Type B pancreatic cell (in vitro differentiated cells): ENCODE measurements at regions not wholly inside any gene's neighbourhood (a gene's known extent, or its start where the extent isn't known, plus 50 kb on each side); places are given as distances from the start of the nearest gene placed in this dataset.

Experiments used
- DNase-seq: peaks from one replicate; pipeline ENCODE4 v3.0.0; 2021; ENCODE audit warnings: mixed read lengths; ENCODE audit not compliant: unreplicated experiment; ENCODE audit errors: extremely low spot score
- H3K27ac Mint-ChIP-seq: 2 replicates; pipeline ENCODE4 v1.8.0; 2021; ENCODE audit warnings: mild to moderate bottlenecking, mixed read lengths
- H3K27me3 Mint-ChIP-seq: 2 replicates; pipeline ENCODE4 v1.8.0; 2021; ENCODE audit warnings: mixed read lengths
- H3K36me3 Mint-ChIP-seq: 2 replicates; pipeline ENCODE4 v1.8.0; 2021; ENCODE audit warnings: mixed read lengths
- H3K4me1 Mint-ChIP-seq: one replicate; pipeline ENCODE4 v1.8.0; 2021; ENCODE audit warnings: mixed read lengths; ENCODE audit not compliant: unreplicated experiment
- H3K4me3 Mint-ChIP-seq: 2 replicates; pipeline ENCODE4 v1.8.0; 2021; ENCODE audit warnings: mild to moderate bottlenecking, mixed read lengths
- H3K9me3 Mint-ChIP-seq: 2 replicates; pipeline ENCODE4 v1.8.0; 2021; ENCODE audit warnings: mixed read lengths
- CTCF ChIP-seq: fragments of 200-600 bp; sonication (generic); conservative IDR thresholded peaks from 2 replicates; pipeline ENCODE4 v1.5.0; 2021; ENCODE audit warnings: antibody characterized with exemption, mild to moderate bottlenecking

- no peak for TF ChIP-seq CTCF
- no peaks in the 10 kb centered on the region for H3K36me3 Mint-ChIP-seq
- DNase-seq: no peak
- H3K27ac Mint-ChIP-seq: no peak overlapping the region
- H3K4me1 Mint-ChIP-seq: peaks cover 4% of the 10 kb centered on the region
- peaks cover 8% of the 10 kb centered on the region for H3K27me3 Mint-ChIP-seq
- H3K9me3 Mint-ChIP-seq: no peaks in the 10 kb centered on the region
- no peak overlapping the region for H3K4me3 Mint-ChIP-seq
Observed at GRCh38 chr16:54341892-54342776, 55.5 kb upstream of the IRX3 start.

GRCh38 chr16:54340531-54340930 is 53.9 kb upstream of the IRX3 start:
- no peak for TF ChIP-seq CTCF
- H3K4me1 Mint-ChIP-seq: peaks cover 5% of the 10 kb centered on the region
- H3K27ac Mint-ChIP-seq: no peak overlapping the region
- no peak overlapping the region for H3K4me3 Mint-ChIP-seq
- H3K9me3 Mint-ChIP-seq: no peaks in the 10 kb centered on the region
- no peak for DNase-seq
- H3K27me3 Mint-ChIP-seq: peaks cover 12% of the 10 kb centered on the region
- H3K36me3 Mint-ChIP-seq: no peaks in the 10 kb centered on the region

GRCh38 chr16:54336631-54337204 is 50.1 kb upstream of the IRX3 start:
- Mint-ChIP-seq H3K9me3 (no peaks in the 10 kb centered on the region), H3K27me3 (peaks cover 15% of the 10 kb centered on the region), H3K36me3 (no peaks in the 10 kb centered on the region), H3K4me1 (peaks cover 5% of the 10 kb centered on the region), H3K27ac (no peak overlapping the region), H3K4me3 (no peak overlapping the region)
- no peak for DNase-seq
- no peak for TF ChIP-seq CTCF
